GM18498 (cell line): ENCODE measurements at regions not wholly inside any gene's neighbourhood (a gene's known extent, or its start where the extent isn't known, plus 50 kb on each side); places are given as distances from the start of the nearest gene placed in this dataset.

Experiments used
- ATAC-seq: cut with Tn5 transposase; IDR thresholded peaks from one replicate; pipeline ENCODE4 v1.9.1; 2021; ENCODE audit warnings: mild to moderate bottlenecking, moderate library complexity; ENCODE audit not compliant: unreplicated experiment

- no peak for ATAC-seq
These were observed 139.3 kb upstream of the TMCC3 start for GRCh38 chr12:94789510-94790225.

GRCh38 chr12:94788298-94788697 lies 137.9 kb upstream of the TMCC3 start:
- ATAC-seq, result no peak

- ATAC-seq, result no peak
These were observed 136.5 kb upstream of the TMCC3 start for GRCh38 chr12:94786906-94787305.

GRCh38 chr12:94783862-94784261 lies 133.5 kb upstream of the TMCC3 start:
- ATAC-seq, result peak; percentile 51

GRCh38 chr12:94783343-94783742 lies 133.0 kb upstream of the TMCC3 start:
- no peak for ATAC-seq

GRCh38 chr12:94781835-94782234 lies 131.5 kb upstream of the TMCC3 start:
- ATAC-seq, result no peak

GRCh38 chr12:94779485-94779884 lies 129.1 kb upstream of the TMCC3 start:
- ATAC-seq, result no peak

GRCh38 chr12:94777936-94778335 lies 127.6 kb upstream of the TMCC3 start:
- ATAC-seq, result no peak

GRCh38 chr12:94775710-94776109 lies 125.4 kb upstream of the TMCC3 start:
- ATAC-seq, result no peak

GRCh38 chr12:94771741-94772140 lies 121.4 kb upstream of the TMCC3 start:
- ATAC-seq, result no peak

- no peak for ATAC-seq
These were observed 120.8 kb upstream of the TMCC3 start for GRCh38 chr12:94771199-94771598.

- ATAC-seq, result no peak
These were observed 120.4 kb upstream of the TMCC3 start for GRCh38 chr12:94770791-94771190.

GRCh38 chr12:94769776-94770759 lies 119.7 kb upstream of the TMCC3 start:
- no peak for ATAC-seq

GRCh38 chr12:94769047-94769420 lies 118.7 kb upstream of the TMCC3 start:
- peak; percentile 83 for ATAC-seq

- peak; percentile 53 for ATAC-seq
These were observed 118.2 kb upstream of the TMCC3 start for GRCh38 chr12:94768398-94769046.

- no peak for ATAC-seq
These were observed 117.6 kb upstream of the TMCC3 start for GRCh38 chr12:94767956-94768355.

- ATAC-seq, result no peak
These were observed 116.0 kb upstream of the TMCC3 start for GRCh38 chr12:94766397-94766796.

GRCh38 chr12:94763462-94763861 lies 113.1 kb upstream of the TMCC3 start:
- ATAC-seq, result no peak

GRCh38 chr12:94762943-94763342 lies 112.6 kb upstream of the TMCC3 start:
- ATAC-seq, result peak; percentile 25

- peak; percentile 79 for ATAC-seq
These were observed 112.0 kb upstream of the TMCC3 start for GRCh38 chr12:94762259-94762942.

GRCh38 chr12:94761559-94761958 lies 111.2 kb upstream of the TMCC3 start:
- no peak for ATAC-seq
